GM10266 (cell line): ENCODE measurements at regions not wholly inside any gene's neighbourhood (a gene's known extent, or its start where the extent isn't known, plus 50 kb on each side); places are given as distances from the start of the nearest gene placed in this dataset.

ENCODE experiments used
- DNase-seq: peaks from one replicate; pipeline ENCODE4 v3.0.0; 2012; ENCODE audit errors: extremely low spot score
- TF ChIP-seq, protein P1 (sequence below): IDR thresholded peaks from 2 replicates; pipeline ENCODE4 v1.5.1; 2012; ENCODE audit warnings: mild to moderate bottlenecking, low read depth; ENCODE audit not compliant: control insufficient read depth, insufficient read depth; ENCODE audit errors: missing control alignments

DNA sequence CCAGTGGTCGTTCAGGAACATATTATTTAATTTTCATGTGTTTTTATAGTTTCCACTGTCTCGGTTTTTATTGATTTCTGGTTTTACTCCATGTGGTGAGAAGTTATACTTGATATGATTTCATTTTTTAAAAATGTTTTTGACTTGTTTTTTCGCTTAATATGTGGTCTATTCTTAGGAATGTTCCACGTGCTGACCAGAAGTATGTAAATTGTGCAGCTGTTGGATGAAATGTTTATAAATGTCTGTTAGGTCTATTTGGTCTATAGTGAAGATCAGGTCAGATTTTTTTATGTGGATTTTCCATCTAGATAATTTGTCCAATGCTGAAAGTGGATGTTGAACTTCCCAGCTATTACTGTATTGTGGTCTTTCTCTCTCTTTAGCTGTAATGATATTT, 433.8 kb upstream of the MIS18BP1 start:
- no peak for DNase-seq
- TF ChIP-seq, protein P1, sequence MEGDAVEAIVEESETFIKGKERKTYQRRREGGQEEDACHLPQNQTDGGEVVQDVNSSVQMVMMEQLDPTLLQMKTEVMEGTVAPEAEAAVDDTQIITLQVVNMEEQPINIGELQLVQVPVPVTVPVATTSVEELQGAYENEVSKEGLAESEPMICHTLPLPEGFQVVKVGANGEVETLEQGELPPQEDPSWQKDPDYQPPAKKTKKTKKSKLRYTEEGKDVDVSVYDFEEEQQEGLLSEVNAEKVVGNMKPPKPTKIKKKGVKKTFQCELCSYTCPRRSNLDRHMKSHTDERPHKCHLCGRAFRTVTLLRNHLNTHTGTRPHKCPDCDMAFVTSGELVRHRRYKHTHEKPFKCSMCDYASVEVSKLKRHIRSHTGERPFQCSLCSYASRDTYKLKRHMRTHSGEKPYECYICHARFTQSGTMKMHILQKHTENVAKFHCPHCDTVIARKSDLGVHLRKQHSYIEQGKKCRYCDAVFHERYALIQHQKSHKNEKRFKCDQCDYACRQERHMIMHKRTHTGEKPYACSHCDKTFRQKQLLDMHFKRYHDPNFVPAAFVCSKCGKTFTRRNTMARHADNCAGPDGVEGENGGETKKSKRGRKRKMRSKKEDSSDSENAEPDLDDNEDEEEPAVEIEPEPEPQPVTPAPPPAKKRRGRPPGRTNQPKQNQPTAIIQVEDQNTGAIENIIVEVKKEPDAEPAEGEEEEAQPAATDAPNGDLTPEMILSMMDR = no peak

- TF ChIP-seq, protein P1 = no peak
- no peak for DNase-seq
Measured at GRCh38 chr14:45680531-45680930, 427.5 kb upstream of the MIS18BP1 start.

GRCh38 chr14:45679853-45680252, 426.9 kb upstream of the MIS18BP1 start:
- TF ChIP-seq, protein P1 = no peak
- no peak for DNase-seq

DNA sequence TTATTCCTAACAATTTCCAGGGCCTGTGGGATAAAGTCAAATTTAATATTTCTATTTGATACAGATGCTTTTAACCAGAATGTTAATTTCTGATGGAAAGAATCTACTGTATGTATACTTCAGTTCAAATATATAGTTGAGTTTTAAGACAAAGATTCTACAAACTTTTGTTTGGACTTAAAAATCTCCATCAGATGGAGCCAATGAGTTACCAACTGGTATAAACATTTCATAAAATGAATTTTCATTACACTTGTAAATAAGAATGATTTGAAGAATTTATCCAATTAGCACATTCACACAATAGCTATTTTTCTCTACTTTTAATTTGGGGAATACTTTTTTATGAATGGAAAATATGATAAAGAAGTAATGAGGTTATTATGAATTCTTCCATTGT, 425.2 kb upstream of the MIS18BP1 start:
- TF ChIP-seq, protein P1 = no peak
- DNase-seq = no peak

GRCh38 chr14:45673420-45673819, 420.4 kb upstream of the MIS18BP1 start:
- TF ChIP-seq, protein P1 = no peak
- no peak for DNase-seq

DNA sequence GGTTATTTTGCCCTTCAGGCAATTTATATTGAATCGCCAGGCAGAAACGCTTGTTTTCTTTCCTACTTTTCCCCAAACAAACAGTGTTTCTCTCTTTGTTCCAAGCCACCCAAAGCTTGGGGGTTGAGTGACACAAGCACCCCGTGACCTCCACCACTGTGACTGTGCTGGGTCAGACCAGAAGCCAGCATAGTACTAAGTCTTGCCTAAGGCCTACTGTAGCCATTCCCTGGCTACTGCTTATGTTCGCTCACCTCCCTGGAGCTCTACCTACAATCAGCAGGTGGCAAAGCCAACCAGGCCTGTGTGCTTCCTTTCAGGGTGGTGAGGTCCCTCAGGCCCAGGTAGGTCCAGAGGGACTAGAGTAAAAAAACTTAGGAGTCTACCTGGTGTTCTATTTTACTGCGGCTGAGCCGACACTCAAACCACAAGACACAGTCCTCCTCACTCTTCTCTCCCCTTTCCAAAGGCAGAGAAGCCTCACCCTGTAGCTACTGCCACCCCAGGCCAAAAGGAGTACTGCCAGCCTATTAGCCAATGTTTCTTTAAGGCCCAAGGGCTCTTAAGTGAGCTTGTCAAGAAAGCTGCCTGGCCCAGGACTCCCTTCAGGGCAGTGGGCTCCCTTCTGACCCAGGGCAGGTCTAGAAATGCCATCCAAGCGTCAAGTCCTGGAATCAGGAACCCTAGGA, 411.8 kb upstream of the MIS18BP1 start:
- TF ChIP-seq, protein P1 = no peak
- no peak for DNase-seq

- TF ChIP-seq, protein P1 = no peak
Measured at GRCh38 chr14:45658917-45659299, 405.9 kb upstream of the MIS18BP1 start.

More at GRCh38 chr14:45658917-45659299, 405.9 kb upstream of the MIS18BP1 start:
- no peak for DNase-seq
